Stimulated activated CD8-positive, alpha-beta memory T cell treated with anti-CD3 and anti-CD28 coated beads, Interleukin-12 subunit alpha, Interleukin-12 subunit beta, amount 100 ng/mL, for 4 hours (primary cell): ENCODE measurements at regions not wholly inside any gene's neighbourhood (a gene's known extent, or its start where the extent isn't known, plus 50 kb on each side); places are given as distances from the start of the nearest gene placed in this dataset.

Source experiments
- DNase-seq: peaks from one replicate; pipeline ENCODE4 v3.0.0-alpha.2; 2020; ENCODE audit warnings: low read depth

DNA sequence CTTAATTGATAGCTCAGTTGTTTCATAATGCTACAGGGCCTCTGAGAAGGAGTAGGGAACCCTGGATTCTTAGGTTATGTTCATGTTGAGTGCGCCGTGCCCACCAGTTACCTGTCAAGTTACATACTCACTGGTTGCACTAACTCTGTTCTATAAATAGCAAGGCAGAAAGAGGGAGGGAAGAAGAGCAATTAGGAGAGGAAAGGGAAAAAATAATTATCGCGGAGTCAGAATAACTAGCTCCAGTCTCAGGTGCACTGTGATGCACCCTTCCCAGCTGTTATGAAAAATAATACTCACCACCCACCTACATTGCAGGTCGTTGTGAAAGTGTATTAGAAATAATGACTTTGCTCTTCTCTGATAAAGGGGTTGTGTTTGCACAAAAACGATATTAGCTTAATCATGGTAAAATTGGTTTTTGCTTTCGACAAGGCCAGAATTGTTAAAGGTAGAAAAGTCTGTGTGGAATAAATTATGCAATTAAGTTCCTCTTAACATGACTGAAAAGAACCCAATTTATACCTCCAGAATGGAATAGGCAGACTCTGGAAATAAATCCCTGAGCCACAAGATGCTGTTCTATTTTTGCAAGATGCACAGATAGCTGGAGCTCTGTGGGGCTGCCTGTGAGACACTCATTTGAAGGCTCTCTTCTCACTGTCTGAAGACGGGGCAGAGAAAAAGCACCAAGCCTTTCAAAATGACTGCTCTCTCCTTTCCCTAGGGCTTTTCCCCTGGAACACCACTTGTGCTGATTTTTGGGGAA, 137.6 kb upstream of the PITRM1 start:
- no peak for DNase-seq

DNA sequence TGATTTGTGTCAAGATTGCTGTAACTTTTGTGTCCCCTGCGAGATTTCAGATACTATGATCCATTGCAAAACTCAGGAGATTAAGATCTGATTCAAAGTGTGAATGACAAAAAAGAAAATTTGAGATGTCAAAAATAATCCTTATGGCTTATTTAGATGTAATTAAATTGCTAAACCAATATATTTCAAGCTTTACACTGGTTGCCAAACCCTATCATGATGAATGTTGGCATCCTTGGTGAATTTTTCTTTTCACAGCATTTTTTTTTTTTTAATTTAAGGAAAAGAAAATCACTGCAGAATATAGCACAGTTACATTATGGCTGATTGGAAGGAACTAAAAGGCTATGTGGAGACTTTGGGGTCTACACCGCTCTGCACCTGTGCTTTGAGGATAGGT, 133.5 kb upstream of the PITRM1 start:
- DNase-seq: no peak

DNA sequence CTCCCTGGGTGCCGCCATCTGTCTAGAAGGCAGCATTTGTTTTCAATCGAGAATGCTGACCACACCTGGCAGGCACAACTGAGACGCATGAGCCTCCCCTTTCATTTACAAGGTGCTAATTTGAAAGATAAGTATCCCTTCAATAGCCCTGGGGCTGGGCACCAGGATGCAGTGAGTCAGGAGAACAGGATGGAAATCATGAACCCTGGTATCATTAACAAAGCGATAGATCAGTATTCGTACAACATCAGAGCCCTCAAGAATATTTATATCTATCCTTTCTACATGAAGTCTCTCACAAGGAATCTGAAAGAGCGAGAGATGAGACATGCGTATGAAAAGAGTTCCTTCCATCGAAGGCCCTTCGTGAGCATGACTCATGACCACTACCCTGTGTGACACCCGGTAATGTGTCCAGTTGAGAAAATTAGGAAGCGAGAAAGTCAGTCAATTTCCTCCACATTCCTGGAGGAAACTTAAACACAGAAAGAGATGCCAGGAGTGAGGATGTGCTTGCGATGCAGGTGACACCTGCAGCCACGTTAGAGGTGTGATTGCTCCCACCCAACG, 123.1 kb upstream of the PITRM1 start:
- no peak for DNase-seq

DNA sequence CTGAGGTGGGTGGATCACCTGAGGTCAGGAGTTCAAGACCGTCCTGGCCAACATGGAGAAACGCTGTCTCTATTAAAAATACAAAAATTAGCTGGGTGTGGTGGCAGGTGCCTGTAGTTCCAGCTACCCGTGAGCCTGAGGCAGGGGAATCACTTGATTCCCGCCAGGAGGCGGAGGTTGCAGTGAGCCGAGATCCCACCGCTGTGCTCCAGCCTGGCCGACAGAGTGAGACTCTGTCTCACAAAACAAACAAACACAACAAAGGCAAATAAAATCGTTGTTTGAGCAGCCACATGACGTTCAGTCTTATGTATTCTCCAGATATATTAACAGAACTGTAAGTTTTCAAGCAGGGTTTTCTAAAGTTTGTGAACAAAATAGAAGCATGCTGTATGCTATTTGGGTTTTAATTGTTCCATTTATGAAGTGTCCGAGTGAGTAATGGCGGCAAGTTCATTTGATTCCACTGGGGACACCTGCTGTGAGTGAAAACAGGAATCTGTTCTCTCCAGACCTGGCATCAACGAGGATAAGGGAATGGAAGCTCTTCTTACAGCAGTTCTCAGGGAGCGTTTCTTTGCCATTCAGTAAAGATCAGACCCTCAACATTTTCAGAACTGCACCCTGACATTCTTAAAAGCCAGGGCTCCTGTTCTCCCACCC, 122.5 kb upstream of the PITRM1 start:
- no peak for DNase-seq

DNA sequence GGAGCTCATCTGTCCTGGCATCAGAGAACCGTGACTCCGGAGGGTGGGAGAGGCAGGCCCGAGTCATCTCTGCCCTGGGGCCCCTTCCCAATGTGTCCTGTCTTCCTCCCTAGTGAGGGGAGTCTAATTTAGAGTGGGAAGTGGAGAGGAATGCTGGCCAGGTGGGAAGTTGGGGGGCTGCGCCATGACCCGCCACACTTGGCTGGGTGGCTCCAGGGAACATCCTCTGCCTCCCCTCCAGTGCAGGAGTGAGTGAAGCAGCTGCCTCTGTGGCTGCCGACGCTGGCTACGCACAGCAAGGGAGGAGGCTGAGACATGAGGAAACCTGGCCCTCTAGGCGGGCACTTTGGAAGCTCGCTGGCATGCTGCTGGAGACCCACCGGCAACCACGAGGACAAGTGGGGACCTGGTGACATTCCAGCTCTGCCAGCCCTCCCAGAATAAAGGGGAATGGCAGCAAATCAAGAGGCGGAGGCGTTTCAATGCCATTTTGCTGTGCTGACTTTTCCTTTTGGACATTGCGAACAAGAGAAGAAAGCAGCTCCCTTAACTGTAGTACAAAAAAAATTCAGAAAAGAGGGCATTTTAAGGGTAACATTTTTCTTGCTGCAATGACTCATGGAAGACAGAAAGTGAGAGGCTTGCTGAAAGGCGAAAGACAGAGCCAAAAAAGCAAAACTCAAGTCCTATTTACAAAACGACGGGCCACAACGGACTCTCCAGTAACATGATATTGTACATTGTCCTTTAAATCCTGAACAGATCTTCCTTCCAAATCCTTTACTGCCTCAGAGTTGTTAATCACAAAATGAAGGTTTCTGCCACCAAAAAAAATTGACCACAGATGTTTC, 121.2 kb upstream of the PITRM1 start:
- no peak for DNase-seq

DNA sequence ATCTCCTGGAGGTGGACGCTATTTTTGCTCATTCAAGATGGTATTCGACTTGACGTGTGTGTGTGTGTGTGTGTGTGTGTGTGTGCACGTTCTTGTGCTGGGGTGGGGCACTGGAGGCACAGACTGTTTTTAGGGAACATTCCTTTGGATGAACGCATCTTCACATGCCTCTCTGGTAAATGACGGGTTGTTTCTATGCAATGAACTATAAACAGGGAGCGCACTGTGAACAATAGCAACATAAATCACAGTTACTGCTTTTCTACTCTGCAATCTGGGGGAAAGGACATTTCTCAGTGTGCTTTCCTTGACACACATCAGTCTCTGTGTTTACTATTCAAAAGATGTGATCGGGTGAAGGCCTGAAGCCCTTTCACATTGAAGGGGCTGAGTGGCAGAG, 120.1 kb upstream of the PITRM1 start:
- DNase-seq: no peak

DNA sequence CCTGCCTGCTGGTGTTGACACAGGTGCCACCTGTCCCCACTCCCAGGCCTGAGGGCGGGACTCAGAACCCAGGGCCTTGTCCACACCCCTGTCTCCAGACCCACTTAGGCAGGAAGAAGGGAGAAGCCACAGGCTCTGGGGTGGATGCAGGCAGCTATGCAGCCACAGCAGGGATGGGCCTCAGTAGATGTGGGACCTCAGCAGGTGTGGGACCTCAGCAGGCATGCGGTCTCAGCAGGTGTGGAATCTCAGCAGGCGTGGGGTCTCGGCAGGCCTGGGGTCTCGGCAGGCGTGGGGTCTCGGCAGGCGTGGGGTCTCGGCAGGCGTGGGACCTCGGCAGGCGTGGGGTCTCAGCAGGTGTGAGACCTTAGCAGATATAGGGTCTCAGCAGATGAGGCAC, 118.0 kb upstream of the PITRM1 start:
- no peak for DNase-seq

DNA sequence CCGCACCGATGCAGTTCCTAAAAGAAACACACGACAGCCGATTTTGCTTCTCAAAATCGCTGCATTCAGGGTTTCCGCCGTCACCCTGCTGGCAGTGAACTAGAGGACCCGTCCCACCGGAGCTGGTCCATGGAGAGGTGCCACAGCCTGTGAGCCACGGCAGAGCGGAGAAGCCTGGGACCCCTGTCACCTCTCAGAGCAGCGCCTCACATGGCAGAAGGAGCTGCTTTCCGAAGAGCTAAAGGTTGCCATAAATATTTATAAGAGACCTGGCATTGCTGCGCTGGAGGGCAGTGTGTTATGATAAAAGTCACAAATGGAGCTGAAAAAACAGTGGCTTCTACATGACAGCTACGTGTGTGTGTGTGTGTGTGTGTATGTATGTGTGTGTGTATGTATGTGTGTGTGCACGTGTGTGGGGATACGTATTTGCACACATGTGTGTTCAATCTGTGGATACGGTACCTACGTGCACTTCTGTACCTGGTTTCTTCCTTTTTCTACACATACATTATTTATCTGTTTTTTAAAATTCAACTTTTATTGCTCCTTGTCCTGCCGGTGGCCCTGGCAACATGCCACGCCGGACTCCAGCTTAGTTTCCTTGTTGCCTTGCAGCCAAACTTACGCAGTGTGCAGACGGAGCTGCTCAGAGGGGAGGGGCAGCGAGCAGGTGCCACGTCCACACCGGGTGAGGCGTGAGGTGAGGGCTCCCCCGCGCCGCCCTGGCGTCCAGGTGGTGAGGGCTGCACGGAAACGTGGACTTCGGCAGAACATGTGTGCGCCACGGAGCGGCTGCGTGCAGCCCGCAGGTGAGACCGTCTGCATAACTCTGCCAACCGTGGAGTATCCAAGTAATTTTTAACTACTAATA, 115.2 kb upstream of the PITRM1 start:
- no peak for DNase-seq

DNA sequence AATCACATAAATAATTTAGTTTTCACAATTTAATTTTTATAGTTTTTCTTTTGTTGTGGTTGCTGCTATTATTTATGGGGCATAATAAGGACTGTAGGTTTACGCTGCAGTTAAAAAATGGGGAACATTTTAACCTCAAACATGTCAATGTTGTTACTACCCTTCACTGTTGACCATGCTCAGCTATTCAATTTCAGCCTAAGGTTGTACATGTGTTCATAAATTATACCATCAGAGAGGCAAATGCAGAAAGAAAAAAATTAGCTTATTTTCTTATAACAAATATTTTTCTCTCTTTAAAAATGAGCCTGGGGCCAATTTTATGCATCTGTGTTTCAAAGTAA, 110.1 kb upstream of the PITRM1 start:
- no peak for DNase-seq

DNA sequence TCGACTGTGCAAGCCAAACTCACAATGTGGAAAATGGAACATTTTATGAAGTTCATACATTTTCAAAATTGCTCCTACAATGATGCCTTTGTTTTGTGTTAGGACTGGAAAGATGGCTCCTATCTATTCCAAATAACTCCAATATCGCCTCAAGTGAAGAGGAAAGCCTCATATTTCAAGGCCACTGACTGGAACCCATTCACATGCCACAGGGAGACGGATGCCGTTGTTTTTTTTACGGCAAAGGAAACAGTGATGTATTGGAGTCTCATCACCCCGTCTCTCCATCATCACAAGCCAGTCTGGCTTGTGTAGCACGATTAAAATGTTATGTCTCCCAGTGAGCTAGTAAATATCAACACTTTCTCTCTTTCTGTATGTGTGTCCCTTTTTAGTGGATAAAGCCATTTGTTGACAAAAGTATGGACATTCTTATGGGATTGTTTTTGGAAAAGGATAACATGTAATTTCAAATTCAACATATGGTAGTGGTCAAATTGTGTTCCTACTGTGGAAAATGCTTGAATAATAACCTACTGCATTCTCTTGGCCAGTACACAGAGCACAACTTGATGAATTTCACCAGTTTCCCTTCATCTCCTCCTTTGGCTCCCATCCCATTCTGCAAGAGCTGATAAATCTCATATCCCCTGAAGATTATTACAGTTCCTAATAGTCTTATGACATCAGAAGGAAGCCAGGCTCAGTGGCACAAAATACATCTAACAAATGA, 109.5 kb upstream of the PITRM1 start:
- no peak for DNase-seq

DNA sequence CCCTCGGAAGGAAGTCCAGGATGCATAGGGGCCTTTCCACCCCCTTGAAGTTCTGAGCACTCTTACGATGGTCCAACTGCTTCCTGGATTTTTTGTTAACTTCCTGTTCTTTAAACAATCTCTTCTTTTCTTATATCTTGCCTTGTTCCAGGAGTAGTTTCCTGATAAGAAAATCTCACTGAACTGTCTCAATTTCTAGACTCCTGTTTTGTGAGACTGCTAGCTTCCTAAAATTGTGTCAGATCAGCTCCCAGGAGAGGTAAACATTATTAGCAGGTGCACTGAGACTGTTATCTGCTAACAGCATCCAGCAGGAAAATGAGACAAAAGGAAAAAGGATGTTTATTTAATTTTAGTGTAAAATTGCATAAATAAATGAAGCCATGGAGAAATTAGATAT, 106.2 kb upstream of the PITRM1 start:
- no peak for DNase-seq

DNA sequence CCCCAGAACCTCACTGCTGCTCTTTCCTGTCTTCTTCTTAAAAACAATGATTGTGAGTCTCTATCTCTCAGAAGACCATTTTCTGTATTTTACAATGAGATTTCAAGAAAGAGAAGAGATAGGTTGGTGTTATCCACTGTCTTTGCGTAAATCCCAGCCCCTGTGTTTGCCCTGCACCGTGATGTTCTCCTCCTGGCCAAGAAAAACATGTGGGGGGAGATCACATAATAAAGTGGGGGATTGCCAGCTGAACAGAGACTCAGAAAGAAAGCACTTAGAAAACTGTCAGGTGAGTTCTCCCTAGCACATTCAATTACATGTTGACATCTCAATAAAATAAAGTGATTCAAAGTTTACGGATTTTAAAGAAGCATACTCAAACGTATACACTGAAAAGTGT, 105.0 kb upstream of the PITRM1 start:
- no peak for DNase-seq

DNA sequence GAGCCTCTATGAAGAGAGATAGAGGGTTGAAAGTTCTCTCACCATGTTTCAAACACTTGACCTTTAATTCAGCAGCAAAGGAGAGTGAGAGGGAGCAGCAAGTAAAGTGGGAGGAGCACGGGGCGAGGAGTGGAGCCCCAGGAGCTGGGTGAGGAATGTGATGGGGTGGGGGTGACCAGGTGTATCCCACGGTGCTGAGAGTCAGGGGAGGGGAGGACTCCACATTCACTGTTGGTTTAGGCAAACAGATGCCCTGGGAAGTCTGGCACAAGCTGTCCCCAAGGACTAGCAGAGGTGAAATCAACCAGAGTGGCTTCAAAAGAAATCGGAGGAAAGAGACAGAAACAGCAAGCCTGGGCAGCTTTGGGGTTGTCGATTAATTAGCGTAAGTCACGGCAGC, 101.8 kb upstream of the PITRM1 start:
- DNase-seq: no peak

DNA sequence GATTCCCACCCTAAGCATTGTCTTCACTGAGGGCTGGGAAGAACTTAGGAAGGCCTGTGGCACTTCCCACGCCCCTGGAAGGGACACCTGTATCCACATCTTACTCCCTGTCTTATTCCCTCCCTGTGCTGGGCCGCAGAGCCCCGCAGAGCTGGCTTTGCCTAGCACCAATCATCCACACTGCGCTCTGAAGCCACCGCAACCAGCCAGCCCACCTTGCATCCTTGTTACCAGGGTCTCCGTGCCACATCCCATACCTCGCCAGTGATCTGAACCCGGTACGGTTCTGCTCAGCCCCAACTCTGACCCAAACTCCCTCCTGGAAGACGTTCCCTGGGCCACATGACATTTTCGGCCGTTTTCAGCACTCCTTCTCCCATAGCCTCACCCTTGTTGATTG, 101.4 kb upstream of the PITRM1 start:
- no peak for DNase-seq

DNA sequence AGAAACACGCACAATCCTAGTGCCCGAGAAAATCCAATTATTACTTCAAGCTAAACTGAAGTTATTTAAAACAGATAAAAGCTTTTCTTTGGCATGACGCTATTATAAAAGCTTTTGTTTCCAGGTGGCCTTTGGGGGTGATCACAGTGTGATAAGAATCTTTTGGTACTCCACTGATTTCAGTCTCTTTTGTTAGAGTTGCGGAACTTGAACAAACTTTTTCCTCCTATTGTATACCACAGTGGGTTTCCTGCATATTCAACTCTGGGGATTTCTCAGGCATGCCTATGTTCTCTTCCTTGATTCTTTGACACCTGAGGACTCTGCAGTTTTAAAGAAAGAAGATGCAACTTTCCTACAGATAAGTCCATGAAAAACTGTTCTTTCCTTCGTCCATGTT, 99.7 kb upstream of the PITRM1 start:
- no peak for DNase-seq

DNA sequence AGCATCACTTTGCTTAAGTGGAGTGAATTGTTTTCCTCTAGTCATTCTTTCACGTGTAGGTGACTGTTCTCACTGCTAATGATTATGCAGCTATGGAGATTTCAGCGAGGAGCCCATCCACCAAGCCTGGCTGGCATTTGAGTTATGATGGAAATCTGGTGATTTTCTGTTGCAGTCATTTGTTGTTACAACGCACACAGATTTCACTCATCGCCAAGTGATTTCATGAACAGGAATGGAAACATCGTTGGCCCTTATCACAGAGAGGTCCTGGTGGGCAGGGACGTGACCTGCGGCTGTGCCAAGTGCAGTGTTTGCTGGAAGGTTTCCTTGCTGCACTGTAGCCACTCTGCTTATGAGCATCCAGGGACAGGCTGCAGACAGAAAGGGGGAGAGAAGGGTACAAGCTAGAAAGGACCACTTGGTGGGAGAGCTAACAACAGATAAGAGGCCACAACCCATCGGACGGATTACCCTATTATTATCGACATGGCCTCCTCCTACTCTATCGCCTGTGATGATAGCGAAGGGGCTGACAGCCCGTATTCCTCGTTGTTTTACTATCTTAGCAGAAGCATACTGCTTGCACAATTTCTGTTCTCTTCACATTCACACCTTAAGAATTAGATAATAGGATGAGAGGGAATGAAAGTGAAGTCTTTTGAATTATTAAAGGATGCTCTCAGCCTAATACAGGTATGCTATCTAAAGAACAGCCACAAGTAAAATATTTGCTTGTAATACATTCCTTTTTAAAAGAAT, 99.0 kb upstream of the PITRM1 start:
- DNase-seq: no peak

DNA sequence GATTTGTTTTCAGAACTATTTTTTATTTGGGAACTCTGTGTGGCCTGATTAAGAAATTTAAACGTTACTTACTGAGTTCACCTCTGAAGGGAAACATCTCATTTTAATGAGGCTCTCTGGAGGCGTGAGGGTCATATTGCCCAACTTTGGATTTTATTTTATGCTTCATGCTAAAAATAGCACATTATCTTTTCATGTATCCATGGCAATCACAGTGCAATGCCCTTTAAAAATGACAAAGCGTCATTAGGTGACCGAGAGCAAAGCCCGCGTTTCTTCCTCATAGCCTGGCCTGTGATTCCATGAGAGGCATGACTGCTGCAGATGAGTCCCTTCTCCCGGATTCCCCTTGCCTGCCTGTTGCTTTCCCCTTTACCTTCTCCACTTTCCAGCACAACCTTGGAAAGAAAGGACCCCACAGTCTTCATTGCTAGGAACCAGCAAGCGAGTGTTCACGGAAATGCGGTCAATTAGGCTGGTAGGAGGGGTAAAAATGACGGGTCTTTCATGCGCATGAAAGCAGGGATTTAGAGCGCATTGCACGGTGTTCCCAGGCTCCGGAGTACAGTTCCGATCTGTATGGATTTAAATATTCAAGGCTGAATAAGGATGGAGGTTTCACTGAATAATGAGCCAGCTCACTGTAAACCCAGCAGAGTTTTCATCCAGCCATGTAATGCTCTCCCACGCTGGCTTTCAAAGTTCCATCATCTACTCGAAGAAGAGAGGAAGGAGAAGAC, 98.2 kb upstream of the PITRM1 start:
- DNase-seq: no peak

DNA sequence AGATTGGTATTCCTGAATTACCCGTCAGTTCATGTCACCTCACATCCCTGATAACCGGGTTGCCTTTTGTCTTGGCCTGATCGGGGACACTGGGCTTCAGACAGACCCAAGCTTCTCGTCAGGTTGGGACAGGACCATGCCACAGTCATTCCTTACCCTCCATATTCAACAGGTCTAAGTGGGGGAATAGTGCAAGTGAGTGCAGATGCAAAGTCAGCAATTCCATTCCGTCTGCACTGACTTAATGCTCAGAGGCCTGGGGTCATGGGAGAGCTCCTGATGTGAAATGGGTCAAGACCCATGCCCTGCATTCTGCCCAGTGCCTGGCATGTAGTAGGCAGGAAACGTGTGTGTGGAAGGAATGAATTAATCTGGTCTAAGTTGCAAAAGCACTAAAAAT, 95.4 kb upstream of the PITRM1 start:
- DNase-seq: no peak

DNA sequence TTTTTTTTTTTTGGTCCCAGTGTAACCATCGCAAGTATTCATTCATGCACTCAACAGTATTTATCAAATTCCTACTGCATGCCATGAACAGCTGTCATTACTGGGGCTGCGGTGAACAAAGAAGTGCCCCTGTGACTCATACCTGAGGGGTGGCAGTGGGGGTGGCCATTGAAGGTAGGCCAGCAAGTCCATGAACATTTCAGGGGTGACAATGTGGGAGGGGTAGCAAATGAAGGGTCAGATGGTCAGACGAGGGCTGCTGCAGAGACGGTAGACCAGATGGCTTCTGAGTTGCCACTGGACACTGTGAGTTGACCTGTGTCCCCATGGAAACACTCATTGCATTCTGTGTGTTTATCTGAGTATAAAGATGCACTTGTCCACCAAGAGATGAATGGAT, 92.5 kb upstream of the PITRM1 start:
- DNase-seq: no peak
